Endothelial cell of umbilical vein (primary cell): ENCODE measurements at regions not wholly inside any gene's neighbourhood (a gene's known extent, or its start where the extent isn't known, plus 50 kb on each side); places are given as distances from the start of the nearest gene placed in this dataset.

Experiments
- BruUV-seq: library from RNA; stranded (reverse); fragments of 400-500 nt; replicated peaks from 2 replicates; lab custom pipeline; 2021; lab: Mats Ljungman, UMichigan
- CTCF ChIA-PET: fragments of 300-600, 350-600 bp; sonication (Branson Sonifier 250); formaldehyde crosslinking; loops from one replicate; lab custom pipeline; 2021; ENCODE audit warnings: antibody characterized with exemption, inconsistent platforms; lab: Charles Lee
- POLR2A ChIA-PET: fragments of 300-600, 350-600 bp; sonication (Branson Sonifier 250); formaldehyde crosslinking; loops from one replicate; lab custom pipeline; 2021; ENCODE audit warnings: antibody characterized with exemption, inconsistent platforms; lab: Charles Lee
- DNase-seq: peaks from one replicate; pipeline ENCODE4 v3.0.0-alpha.2; 2011; ENCODE audit warnings: low read depth, low spot score
- FAIRE-seq: peaks from 2 replicates; lab custom pipeline; 2011; peaks lifted over from hg19 to GRCh38; lab: Jason Lieb, UNC
- H2AFZ ChIP-seq: 2 replicates; pipeline ENCODE4 v1.6.0; 2012; ENCODE audit warnings: low read depth, low read length, control low read depth, inconsistent platforms
- H3K27ac ChIP-seq: 2 replicates; pipeline ENCODE4 v1.5.1; 2011; ENCODE audit warnings: low read depth, mild to moderate bottlenecking, control low read depth, low read length, moderate library complexity; ENCODE audit not compliant: insufficient read depth
- H3K27me3 ChIP-seq, 2 experiments: 2 replicates each; pipeline versions ENCODE4 v1.6.0 to v1.6.1; 2011; ENCODE audit warnings: low read length in 2 of 2, mixed read lengths in 1 of 2; ENCODE audit not compliant: control insufficient read depth in 2 of 2, insufficient read depth in 2 of 2
- H3K36me3 ChIP-seq, 2 experiments: 2 replicates in 1 of 2; 3 replicates in 1 of 2; pipeline ENCODE4 v1.5.1; 2011; ENCODE audit warnings: low read length in 2 of 2, mild to moderate bottlenecking in 1 of 2, moderate library complexity in 1 of 2; ENCODE audit not compliant: control insufficient read depth in 2 of 2, insufficient read depth in 2 of 2; ENCODE audit errors: extremely low read depth in 1 of 2
- H3K4me1 ChIP-seq: 3 replicates; pipeline ENCODE4 v1.5.1; 2011; ENCODE audit warnings: mild to moderate bottlenecking, low read length; ENCODE audit not compliant: control insufficient read depth, insufficient read depth; ENCODE audit errors: extremely low read depth
- H3K4me2 ChIP-seq: 2 replicates; pipeline ENCODE4 v1.6.1; 2011; ENCODE audit warnings: low read length, control low read depth, mixed read lengths; ENCODE audit not compliant: insufficient read depth
- H3K4me3 ChIP-seq, 3 experiments: fragments of 200-600 bp in 1 of 3; sonication (generic), shearing (Covaris generic) in 1 of 3; replicated peaks in 1 of 3; 2 replicates each; pipeline ENCODE4 v1.5.1; 2011 to 2016; ENCODE audit warnings: control low read depth in 3 of 3, low read length in 3 of 3, mild to moderate bottlenecking in 2 of 3, inconsistent platforms in 1 of 3, low read depth in 1 of 3, moderate library complexity in 1 of 3; ENCODE audit not compliant: insufficient read depth in 1 of 3
- H3K79me2 ChIP-seq: 2 replicates; pipeline ENCODE4 v1.6.0; 2012; ENCODE audit warnings: low read length, inconsistent platforms; ENCODE audit not compliant: control insufficient read depth, insufficient read depth
- H3K9ac ChIP-seq: replicated peaks from 2 replicates; pipeline ENCODE3; 2011; ENCODE audit warnings: low read length, control low read depth; ENCODE audit not compliant: insufficient read depth; ENCODE audit errors: extremely low read depth
- H3K9me1 ChIP-seq: replicated peaks from 3 replicates; pipeline ENCODE4 v1.6.0; 2011; ENCODE audit warnings: mild to moderate bottlenecking, low read length; ENCODE audit not compliant: control insufficient read depth, insufficient read depth; ENCODE audit errors: extremely low read depth
- H3K9me3 ChIP-seq: replicated peaks from 2 replicates; pipeline ENCODE4 v1.5.1; 2012; ENCODE audit warnings: low read length, inconsistent platforms; ENCODE audit not compliant: control insufficient read depth, insufficient read depth
- H4K20me1 ChIP-seq: replicated peaks from 2 replicates; pipeline ENCODE3; 2011; ENCODE audit warnings: mild to moderate bottlenecking, low read length; ENCODE audit not compliant: control insufficient read depth, insufficient read depth; ENCODE audit errors: extremely low read depth
- EZH2 ChIP-seq: IDR thresholded peaks from 2 replicates; pipeline ENCODE4 v1.6.1; 2012; ENCODE audit warnings: borderline replicate concordance, low read depth, mild to moderate bottlenecking, moderate library complexity, low read length, inconsistent platforms; ENCODE audit not compliant: severe bottlenecking
- FOS ChIP-seq: IDR thresholded peaks from 2 replicates; pipeline ENCODE4 v1.6.1; 2011; ENCODE audit warnings: mild to moderate bottlenecking, low read length, moderate library complexity, borderline replicate concordance; ENCODE audit not compliant: insufficient read depth
- GATA2 ChIP-seq: IDR thresholded peaks from 2 replicates; pipeline ENCODE4 v1.7.0; 2011; ENCODE audit warnings: low read depth, mild to moderate bottlenecking, moderate library complexity, mixed read lengths, low read length; ENCODE audit not compliant: insufficient read length, insufficient read depth
- JUN ChIP-seq: IDR thresholded peaks from 2 replicates; pipeline ENCODE4 v1.6.1; 2011; ENCODE audit warnings: borderline replicate concordance, low read depth; ENCODE audit not compliant: insufficient read length, insufficient read depth
- MYC ChIP-seq: IDR thresholded peaks from one replicate; pipeline ENCODE4 v1.6.1; 2011; ENCODE audit warnings: mild to moderate bottlenecking, low read depth, low read length
- POLR2A ChIP-seq: IDR thresholded peaks from 2 replicates; pipeline ENCODE4 v1.6.1; 2012; ENCODE audit warnings: low read depth, mild to moderate bottlenecking, control low read depth, low read length
- POLR2AphosphoS5 ChIP-seq: IDR thresholded peaks from 2 replicates; pipeline ENCODE4 v1.6.1; 2012; ENCODE audit warnings: low read depth, mild to moderate bottlenecking, control low read depth, low read length, moderate library complexity; ENCODE audit not compliant: insufficient read depth
- dilution Hi-C: fragments of 300-500 bp; cut with MboI; formaldehyde crosslinking; loops from one replicate; pipeline ENCODE4 v1.15.0; 2019; ENCODE audit warnings: low sequenced_read_pairs; ENCODE audit not compliant: extremely low pct_ligation_motif_present
- intact Hi-C: fragments of 100-400 bp; cut with micrococcal nuclease; formaldehyde crosslinking; loops from one replicate; pipeline ENCODE4 v1.10.0; 2022
- TF ChIP-seq, protein P1 (sequence below): IDR thresholded peaks from 2 replicates; pipeline ENCODE4 v1.6.1; 2011; ENCODE audit not compliant: insufficient read depth, insufficient read length
- TF ChIP-seq, protein P2 (sequence below), 2 donors: IDR thresholded peaks; 1 replicate in 1 of 2; 2 replicates in 1 of 2; pipeline ENCODE4 v1.5.1; 2011; ENCODE audit warnings: low read length in 2 of 2, mild to moderate bottlenecking in 2 of 2, moderate library complexity in 2 of 2, control low read depth in 1 of 2, inconsistent platforms in 1 of 2, low read depth in 1 of 2; ENCODE audit not compliant: insufficient read depth in 1 of 2; ENCODE audit errors: extremely low read depth in 1 of 2

DNA sequence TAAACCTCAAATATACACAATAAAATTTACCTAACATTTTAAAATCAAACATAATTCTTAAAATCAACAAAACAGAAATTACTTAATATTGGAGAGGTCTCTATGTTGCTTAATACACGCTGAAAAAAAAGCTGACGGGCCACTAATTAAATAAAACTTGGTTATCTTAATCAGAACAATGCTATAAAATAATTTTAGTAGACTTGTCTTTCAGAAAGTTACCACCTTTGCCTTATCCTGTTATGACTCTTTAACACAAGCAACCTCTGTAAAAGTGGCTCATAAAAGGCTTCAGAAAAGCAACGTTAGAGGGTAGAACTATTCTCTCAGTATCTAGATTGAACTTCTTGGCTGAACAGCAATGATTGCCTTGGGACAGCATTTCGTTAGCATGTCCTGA, 251.0 kb upstream of the RIOK2 start:
- intact Hi-C loops: no loop called here
- Histone ChIP-seq H2AFZ (no peak overlapping the region), H3K4me1 (no peaks in the 10 kb centered on the region), H3K4me2 (no peak overlapping the region), H4K20me1 (no peaks in the 10 kb centered on the region), H3K27ac (no peak overlapping the region), H3K79me2 (no peaks in the 10 kb centered on the region), H3K27me3 (no peaks in the 10 kb centered on the region), H3K9me1 (no peaks in the 10 kb centered on the region), H3K9ac (no peak overlapping the region), H3K36me3 (no peaks in the 10 kb centered on the region), H3K4me3 (no peak overlapping the region), H3K9me3 (no peaks in the 10 kb centered on the region)
- ChIA-PET POLR2A (no interaction called here), CTCF (no interaction called here)
- BruUV-seq: no TSS peak
- no peak for FAIRE-seq
- dilution Hi-C loops: no loop called here
- no peak for DNase-seq
- TF ChIP-seq MYC: no peak
- no peak for TF ChIP-seq EZH2
- no peak for TF ChIP-seq POLR2AphosphoS5
- no peak for TF ChIP-seq GATA2
- no peak for TF ChIP-seq POLR2A
- TF ChIP-seq JUN: no peak
- TF ChIP-seq FOS: no peak
- TF ChIP-seq, protein P1, sequence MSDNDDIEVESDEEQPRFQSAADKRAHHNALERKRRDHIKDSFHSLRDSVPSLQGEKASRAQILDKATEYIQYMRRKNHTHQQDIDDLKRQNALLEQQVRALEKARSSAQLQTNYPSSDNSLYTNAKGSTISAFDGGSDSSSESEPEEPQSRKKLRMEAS: no peak
- TF ChIP-seq, protein P2, sequence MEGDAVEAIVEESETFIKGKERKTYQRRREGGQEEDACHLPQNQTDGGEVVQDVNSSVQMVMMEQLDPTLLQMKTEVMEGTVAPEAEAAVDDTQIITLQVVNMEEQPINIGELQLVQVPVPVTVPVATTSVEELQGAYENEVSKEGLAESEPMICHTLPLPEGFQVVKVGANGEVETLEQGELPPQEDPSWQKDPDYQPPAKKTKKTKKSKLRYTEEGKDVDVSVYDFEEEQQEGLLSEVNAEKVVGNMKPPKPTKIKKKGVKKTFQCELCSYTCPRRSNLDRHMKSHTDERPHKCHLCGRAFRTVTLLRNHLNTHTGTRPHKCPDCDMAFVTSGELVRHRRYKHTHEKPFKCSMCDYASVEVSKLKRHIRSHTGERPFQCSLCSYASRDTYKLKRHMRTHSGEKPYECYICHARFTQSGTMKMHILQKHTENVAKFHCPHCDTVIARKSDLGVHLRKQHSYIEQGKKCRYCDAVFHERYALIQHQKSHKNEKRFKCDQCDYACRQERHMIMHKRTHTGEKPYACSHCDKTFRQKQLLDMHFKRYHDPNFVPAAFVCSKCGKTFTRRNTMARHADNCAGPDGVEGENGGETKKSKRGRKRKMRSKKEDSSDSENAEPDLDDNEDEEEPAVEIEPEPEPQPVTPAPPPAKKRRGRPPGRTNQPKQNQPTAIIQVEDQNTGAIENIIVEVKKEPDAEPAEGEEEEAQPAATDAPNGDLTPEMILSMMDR (IDR thresholded peaks at IDR 0.05; ENCODE audit: extremely low read depth in 1 of 2, insufficient read depth in 1 of 2, low read depth in 1 of 2, low read length in 2 of 2): no peak
